ENCODE measurements at regions not wholly inside any gene's neighbourhood (a gene's known extent, or its start where the extent isn't known, plus 50 kb on each side); places are given as distances from the start of the nearest gene placed in this dataset.

- DNase-seq (ENCODE audit: extremely low read depth, low read depth, low spot score): no peak
Measured at GRCh38 chr9:107229241-107229741, 53.8 kb upstream of the RAD23B start.
